HCT116 (cell line): ENCODE measurements at regions not wholly inside any gene's neighbourhood (a gene's known extent, or its start where the extent isn't known, plus 50 kb on each side); places are given as distances from the start of the nearest gene placed in this dataset.

Experiments used
- ATAC-seq: fragments of 200-7000 bp; cut with Tn5 transposase; 2 replicates; pipeline ENCODE4 v1.9.1; 2020; ENCODE audit warnings: mild to moderate bottlenecking, moderate library complexity
- BruUV-seq: library from RNA; stranded (reverse); fragments of 400-500 nt; replicated peaks from 2 replicates; lab custom pipeline; 2021; lab: Mats Ljungman, UMichigan
- CTCF ChIA-PET: fragments of 300-600 bp; sonication (Branson Sonifier 250); formaldehyde crosslinking; loops from one replicate; lab custom pipeline; 2021; ENCODE audit warnings: antibody characterized with exemption; lab: Charles Lee
- POLR2A ChIA-PET: fragments of 300-600, 350-600 bp; sonication (Branson Sonifier 250); formaldehyde crosslinking; loops from one replicate; lab custom pipeline; 2021; ENCODE audit warnings: antibody characterized with exemption; lab: Charles Lee
- RAD21 ChIA-PET, 2 experiments: fragments of 300-600 bp; sonication (Branson Sonifier 250); formaldehyde crosslinking; loops; one replicate each; lab custom pipeline; 2023; ENCODE audit warnings: low total read pairs in 2 of 2; ENCODE audit not compliant: uncharacterized antibody in 2 of 2, unreplicated experiment in 2 of 2, low non-redundant PET in 1 of 2; lab: Charles Lee
- DNase-seq: peaks from one replicate; pipeline ENCODE4 v3.0.0-alpha.2; 2010; ENCODE audit warnings: low read depth, low spot score
- H2AFZ ChIP-seq: fragments of 200-600 bp; shearing (Covaris generic), sonication (generic); 2 replicates; pipeline ENCODE4 v1.6.1; 2017; ENCODE audit warnings: low read depth, mixed run types, mixed read lengths, antibody characterized with exemption, low read length; ENCODE audit not compliant: poor library complexity, severe bottlenecking
- H3K27ac ChIP-seq: 2 replicates; pipeline ENCODE4 v1.5.1; 2012; ENCODE audit warnings: low read depth, low read length
- H3K27me3 ChIP-seq: fragments of 200-600 bp; sonication (generic); 2 replicates; pipeline ENCODE4 v1.6.1; 2016; ENCODE audit warnings: mixed run types, low read length, mixed read lengths; ENCODE audit not compliant: insufficient read depth
- H3K36me3 ChIP-seq, 2 experiments: fragments of 200-500 bp in 1 of 2; fragments of 200-600 bp in 1 of 2; sonication (Bioruptor generic) in 1 of 2; sonication (generic) in 1 of 2; 2 replicates each; pipeline versions ENCODE4 v1.5.1 to v1.6.1; 2014 to 2016; ENCODE audit warnings: low read length in 2 of 2, inconsistent platforms in 1 of 2, mixed read lengths in 1 of 2, mixed run types in 1 of 2; ENCODE audit not compliant: insufficient read depth in 2 of 2, control insufficient read depth in 1 of 2
- H3K4me1 ChIP-seq, 2 experiments: fragments of 200-600 bp in 1 of 2; sonication (generic) in 1 of 2; 2 replicates each; pipeline versions ENCODE4 v1.5.1 to v1.6.1; 2012 to 2017; ENCODE audit warnings: low read length in 2 of 2, inconsistent platforms in 1 of 2, mild to moderate bottlenecking in 1 of 2, mixed read lengths in 1 of 2, mixed run types in 1 of 2, moderate library complexity in 1 of 2; ENCODE audit not compliant: insufficient read depth in 2 of 2, control insufficient read depth in 1 of 2
- H3K4me2 ChIP-seq: fragments of 200-600 bp; sonication (generic); 2 replicates; pipeline ENCODE4 v1.6.1; 2017; ENCODE audit warnings: mixed run types, low read length, mixed read lengths
- H3K4me3 ChIP-seq, 2 experiments: fragments of 200-600 bp in 1 of 2; sonication (generic) in 1 of 2; replicated peaks in 1 of 2; 2 replicates each; pipeline ENCODE4 v1.5.1; 2011 to 2016; ENCODE audit warnings: low read length in 2 of 2, control low read depth in 1 of 2, low read depth in 1 of 2, mild to moderate bottlenecking in 1 of 2, mixed read lengths in 1 of 2, mixed run types in 1 of 2
- H3K79me2 ChIP-seq: fragments of 200-600 bp; sonication (generic); 2 replicates; pipeline ENCODE4 v1.6.1; 2017; ENCODE audit warnings: mild to moderate bottlenecking, mixed run types, low read length, moderate library complexity, mixed read lengths; ENCODE audit not compliant: insufficient read depth
- H3K9ac ChIP-seq: fragments of 200-600 bp; sonication (generic); 2 replicates; pipeline ENCODE4 v1.6.1; 2016; ENCODE audit warnings: low read length, mixed read lengths
- H3K9me2 ChIP-seq: fragments of 200-600 bp; sonication (generic), shearing (Covaris generic); 2 replicates; pipeline ENCODE4 v1.6.1; 2017; ENCODE audit warnings: mixed run types, mild to moderate bottlenecking, moderate library complexity; ENCODE audit not compliant: insufficient read depth
- H3K9me3 ChIP-seq, 2 experiments: fragments of 200-500 bp in 1 of 2; fragments of 200-600 bp in 1 of 2; sonication (Bioruptor generic) in 1 of 2; sonication (generic) in 1 of 2; 2 replicates each; pipeline ENCODE4 v1.6.1; 2014 to 2017; ENCODE audit warnings: low read length in 2 of 2, mixed read lengths in 2 of 2, inconsistent platforms in 1 of 2, low read depth in 1 of 2, mild to moderate bottlenecking in 1 of 2, mixed run types in 1 of 2, moderate library complexity in 1 of 2; ENCODE audit not compliant: control insufficient read depth in 1 of 2, insufficient read depth in 1 of 2
- H4K20me1 ChIP-seq: fragments of 200-600 bp; sonication (generic), shearing (Covaris generic); 2 replicates; pipeline ENCODE4 v1.6.1; 2017; ENCODE audit warnings: mixed run types, mild to moderate bottlenecking, moderate library complexity; ENCODE audit not compliant: insufficient read depth
- CBX3 ChIP-seq: IDR thresholded peaks from 2 replicates; pipeline ENCODE4 v1.6.1; 2012; ENCODE audit warnings: low read depth
- CEBPB ChIP-seq: IDR thresholded peaks from 2 replicates; pipeline ENCODE4 v1.6.1; 2012; ENCODE audit warnings: low read depth
- CTCF ChIP-seq, 3 experiments: fragments of 200-600 bp in 1 of 3; sonication (generic) in 1 of 3; IDR thresholded peaks in 2 of 3; conservative IDR thresholded peaks in 1 of 3; 2 replicates each; pipeline ENCODE4 v1.5.1; 2012 to 2017; ENCODE audit warnings: low read depth in 2 of 3, low read length in 2 of 3, antibody characterized with exemption in 1 of 3, borderline replicate concordance in 1 of 3, control low read depth in 1 of 3, mild to moderate bottlenecking in 1 of 3, mixed read lengths in 1 of 3, mixed run types in 1 of 3, moderate library complexity in 1 of 3; ENCODE audit not compliant: insufficient read depth in 1 of 3
- EZH2 ChIP-seq: fragments of 200-600 bp; sonication (generic); IDR thresholded peaks from 2 replicates; pipeline ENCODE4 v1.6.1; 2017; ENCODE audit warnings: antibody characterized with exemption, mixed run types
- EZH2phosphoT487 ChIP-seq: fragments of 200-600 bp; IDR thresholded peaks from 2 replicates; pipeline ENCODE4 v1.6.1; 2018; ENCODE audit warnings: antibody characterized with exemption, borderline replicate concordance
- JUND ChIP-seq: IDR thresholded peaks from 2 replicates; pipeline ENCODE4 v1.6.1; 2012
- POLR2A ChIP-seq: IDR thresholded peaks from 2 replicates; pipeline ENCODE4 v1.7.0; 2011; ENCODE audit warnings: borderline replicate concordance; ENCODE audit not compliant: insufficient read depth, insufficient read length; ENCODE audit errors: extremely low read depth
- RAD21 ChIP-seq: IDR thresholded peaks from 2 replicates; pipeline ENCODE4 v1.6.1; 2012; ENCODE audit warnings: low read depth, mild to moderate bottlenecking
- SIN3A ChIP-seq: IDR thresholded peaks from 2 replicates; pipeline ENCODE4 v1.6.1; 2012; ENCODE audit warnings: low read depth
- SP1 ChIP-seq: IDR thresholded peaks from 2 replicates; pipeline ENCODE4 v1.6.1; 2012; ENCODE audit warnings: low read depth
- SRF ChIP-seq: IDR thresholded peaks from 2 replicates; pipeline ENCODE4 v1.6.1; 2012; ENCODE audit warnings: low read depth
- TCF7L2 ChIP-seq: IDR thresholded peaks from 2 replicates; pipeline ENCODE4 v1.7.0; 2011; ENCODE audit warnings: borderline replicate concordance, inconsistent platforms; ENCODE audit not compliant: insufficient read depth, insufficient read length; ENCODE audit errors: extremely low read depth
- YY1 ChIP-seq: IDR thresholded peaks from 2 replicates; pipeline ENCODE4 v1.6.1; 2011; ENCODE audit warnings: low read length, low read depth, moderate library complexity, mild to moderate bottlenecking; ENCODE audit not compliant: insufficient replicate concordance; ENCODE audit errors: extremely low read depth
- ZBTB33 ChIP-seq: IDR thresholded peaks from 2 replicates; pipeline ENCODE4 v1.6.1; 2011; ENCODE audit warnings: mild to moderate bottlenecking, low read length, moderate library complexity; ENCODE audit not compliant: insufficient replicate concordance; ENCODE audit errors: extremely low read depth
- ZFX ChIP-seq: fragments of 450-650 bp; IDR thresholded peaks from 2 replicates; pipeline ENCODE4 v1.6.1; 2017
- ZNF274 ChIP-seq: fragments of 200-500 bp; sonication (Bioruptor generic); IDR thresholded peaks from 2 replicates; pipeline ENCODE4 v1.6.1; 2014; ENCODE audit warnings: mild to moderate bottlenecking, low read depth, low read length, inconsistent platforms
- intact Hi-C: fragments of 100-400 bp; cut with micrococcal nuclease; formaldehyde crosslinking; loops from 2 replicates; pipeline ENCODE4 v1.10.0; 2022

- Histone ChIP-seq H4K20me1 (no peaks in the 10 kb centered on the region), H3K9ac (no peak overlapping the region), H3K27me3 (no peaks in the 10 kb centered on the region), H3K4me3 (no peak overlapping the region), H3K79me2 (no peaks in the 10 kb centered on the region), H3K9me3 (no peaks in the 10 kb centered on the region), H3K9me2 (no peaks in the 10 kb centered on the region)
- ChIA-PET RAD21 (no interaction called here), POLR2A (no interaction called here)
- no TSS peak for BruUV-seq
- no peak for TF ChIP-seq RAD21
- no peak for TF ChIP-seq CTCF (IDR thresholded peaks at IDR 0.05 in 2 of 3, conservative IDR thresholded peaks at IDR 0.05 in 1 of 3; ENCODE audit: borderline replicate concordance in 1 of 3, insufficient read depth in 1 of 3, low read depth in 2 of 3, low read length in 2 of 3)
- TF ChIP-seq ZNF274 = no peak
- no peak for TF ChIP-seq TCF7L2
- TF ChIP-seq EZH2 = no peak
- TF ChIP-seq, all 23 proteins: peak for 0
- Histone ChIP-seq H3K36me3 (no peaks in the 10 kb centered on the region), H2AFZ (no peak overlapping the region), H3K27ac (no peak overlapping the region), H3K4me1 (no peaks in the 10 kb centered on the region), H3K4me2 (no peak overlapping the region)
- intact Hi-C loops = no loop called here
- CTCF ChIA-PET = no interaction called here
- DNase-seq (no peak), ATAC-seq (no peak)
Observed at GRCh38 chr10:34002896-34003295, 668.4 kb upstream of the NRP1 start.

- ChIA-PET RAD21 (no interaction called here), CTCF (no interaction called here), POLR2A (no interaction called here)
- no peaks in the 10 kb centered on the region for H4K20me1 ChIP-seq
- no TSS peak for BruUV-seq
- no peaks in the 10 kb centered on the region for H3K27me3 ChIP-seq
- H3K36me3 ChIP-seq = no peaks in the 10 kb centered on the region
- H3K27ac ChIP-seq = no peak overlapping the region
- intact Hi-C loops = no loop called here
- H3K9ac ChIP-seq = no peak overlapping the region
- H3K4me2 ChIP-seq = no peak overlapping the region
- H3K9me2 ChIP-seq = no peaks in the 10 kb centered on the region
- no peaks in the 10 kb centered on the region for H3K79me2 ChIP-seq
- no peak overlapping the region for H3K4me3 ChIP-seq
- ATAC-seq (no peak), DNase-seq (no peak)
- H2AFZ ChIP-seq = no peak overlapping the region
- H3K9me3 ChIP-seq = no peaks in the 10 kb centered on the region
- no peaks in the 10 kb centered on the region for H3K4me1 ChIP-seq
- no peak for TF ChIP-seq ZBTB33
- TF ChIP-seq SIN3A = no peak
- TF ChIP-seq EZH2 = no peak
- TF ChIP-seq CBX3 = no peak
- TF ChIP-seq ZFX = no peak
- no peak for TF ChIP-seq YY1
- TF ChIP-seq JUND = no peak
- TF ChIP-seq CEBPB = no peak
- TF ChIP-seq RAD21 = no peak
- no peak for TF ChIP-seq EZH2phosphoT487
- no peak for TF ChIP-seq POLR2A
- no peak for TF ChIP-seq SRF
- TF ChIP-seq SP1 = no peak
Observed at GRCh38 chr10:34001831-34002230, 667.4 kb upstream of the NRP1 start.
